NCI-H2227 (cell line): ENCODE measurements at regions not wholly inside any gene's neighbourhood (a gene's known extent, or its start where the extent isn't known, plus 50 kb on each side); places are given as distances from the start of the nearest gene placed in this dataset.
A peak's percentile ranks its signal among the peaks of the same experiment; 100 is the strongest.

ENCODE experiments used
- DNase-seq: peaks from one replicate; lab custom pipeline; 2025; ENCODE audit not compliant: unreplicated experiment; lab: John Stamatoyannopoulos, UW

- DNase-seq: peak; percentile 67
These were observed 76.1 kb downstream of the SLC25A47 start for GRCh38 chr14:100399052-100399849.

- no peak for DNase-seq
These were observed 77.0 kb downstream of the SLC25A47 start for GRCh38 chr14:100400115-100400514.

- no peak for DNase-seq
These were observed 78.0 kb downstream of the SLC25A47 start for GRCh38 chr14:100401031-100401692.

- DNase-seq: peak; percentile 16
These were observed 78.7 kb downstream of the SLC25A47 start for GRCh38 chr14:100401792-100402191.

GRCh38 chr14:100402631-100403030 is 79.5 kb downstream of the SLC25A47 start:
- DNase-seq: peak; percentile 23

- DNase-seq: no peak
These were observed 80.0 kb downstream of the SLC25A47 start for GRCh38 chr14:100403105-100403504.

- DNase-seq: no peak
These were observed 80.7 kb downstream of the SLC25A47 start for GRCh38 chr14:100403802-100404365.

- no peak for DNase-seq
These were observed 81.3 kb downstream of the SLC25A47 start for GRCh38 chr14:100404419-100404818.

GRCh38 chr14:100405760-100406455 is 82.8 kb downstream of the SLC25A47 start:
- no peak for DNase-seq

GRCh38 chr14:100406505-100407131 is 83.5 kb downstream of the SLC25A47 start:
- DNase-seq: no peak

GRCh38 chr14:100407376-100408102 is 84.4 kb downstream of the SLC25A47 start:
- no peak for DNase-seq

GRCh38 chr14:100408350-100409002 is 85.3 kb downstream of the SLC25A47 start:
- peak; percentile 79 for DNase-seq

- no peak for DNase-seq
These were observed 85.8 kb downstream of the SLC25A47 start for GRCh38 chr14:100409003-100409360.

- DNase-seq: no peak
These were observed 86.5 kb downstream of the SLC25A47 start for GRCh38 chr14:100409651-100410050.

GRCh38 chr14:100410056-100410565 is 87.0 kb downstream of the SLC25A47 start:
- DNase-seq: no peak

- no peak for DNase-seq
These were observed 90.6 kb downstream of the SLC25A47 start for GRCh38 chr14:100413699-100414098.

- DNase-seq: no peak
These were observed 92.1 kb downstream of the SLC25A47 start for GRCh38 chr14:100415226-100415625.

GRCh38 chr14:100416081-100416680 is 93.0 kb downstream of the SLC25A47 start:
- DNase-seq: no peak
